ENCODE measurements at regions not wholly inside any gene's neighbourhood (a gene's known extent, or its start where the extent isn't known, plus 50 kb on each side); places are given as distances from the start of the nearest gene placed in this dataset.

- no peaks in the 10 kb centered on the region for H3K36me3 ChIP-seq (ENCODE audit: control insufficient read depth, insufficient read depth, low read length)
- no TSS peak for BruUV-seq (replicated peaks)
- H3K4me1 Mint-ChIP-seq (ENCODE audit: low read depth, unreplicated experiment) = no peaks in the 10 kb centered on the region
- H3K4me3 ChIP-seq (ENCODE audit: low read depth, low read length) = no peak overlapping the region
- H3K4me3 Mint-ChIP-seq (ENCODE audit: unreplicated experiment) = no peak overlapping the region
- no peak for DNase-seq
- H3K27me3 ChIP-seq (replicated peaks; ENCODE audit: control insufficient read depth, insufficient read depth, low read length) = no peaks in the 10 kb centered on the region
- H3K9me3 ChIP-seq = no peaks in the 10 kb centered on the region
- H3K27ac Mint-ChIP-seq (ENCODE audit: unreplicated experiment) = no peak overlapping the region
- H3K36me3 Mint-ChIP-seq (ENCODE audit: insufficient read depth, unreplicated experiment) = no peaks in the 10 kb centered on the region
- ChIA-PET POLR2A (no interaction called here), CTCF (no interaction called here)
- TF ChIP-seq CTCF (IDR thresholded peaks at IDR 0.05; ENCODE audit: insufficient read depth in 1 of 2, low read depth in 1 of 2, low read length in 1 of 2, severe bottlenecking in 1 of 2, unreplicated experiment in 1 of 2) = no peak
- no peaks in the 10 kb centered on the region for H3K4me1 ChIP-seq
- peaks cover 32% of the 10 kb centered on the region for H3K27me3 Mint-ChIP-seq (ENCODE audit: insufficient read depth, unreplicated experiment)
- intact Hi-C loops (cut with micrococcal nuclease; ENCODE audit: unreplicated experiment) = no loop called here
- no peaks in the 10 kb centered on the region for H3K9me3 Mint-ChIP-seq (ENCODE audit: unreplicated experiment)
Observed at GRCh38 chr1:5430911-5431697, 561.1 kb downstream of the NPHP4 start.

GRCh38 chr1:5430136-5430535 lies 562.1 kb downstream of the NPHP4 start:
- no TSS peak for BruUV-seq (replicated peaks)
- no peak for TF ChIP-seq CTCF (IDR thresholded peaks at IDR 0.05; ENCODE audit: insufficient read depth in 1 of 2, low read depth in 1 of 2, low read length in 1 of 2, severe bottlenecking in 1 of 2, unreplicated experiment in 1 of 2)
- intact Hi-C loops (cut with micrococcal nuclease; ENCODE audit: unreplicated experiment) = no loop called here
- no peaks in the 10 kb centered on the region for H3K4me1 ChIP-seq
- Mint-ChIP-seq H3K36me3 (ENCODE audit: insufficient read depth, unreplicated experiment) (no peaks in the 10 kb centered on the region), H3K27ac (ENCODE audit: unreplicated experiment) (no peak overlapping the region), H3K27me3 (ENCODE audit: insufficient read depth, unreplicated experiment) (peaks cover 33% of the 10 kb centered on the region), H3K4me1 (ENCODE audit: low read depth, unreplicated experiment) (no peaks in the 10 kb centered on the region), H3K4me3 (ENCODE audit: unreplicated experiment) (no peak overlapping the region), H3K9me3 (ENCODE audit: unreplicated experiment) (no peaks in the 10 kb centered on the region)
- no peak overlapping the region for H3K4me3 ChIP-seq (ENCODE audit: low read depth, low read length)
- H3K27me3 ChIP-seq (replicated peaks; ENCODE audit: control insufficient read depth, insufficient read depth, low read length) = no peaks in the 10 kb centered on the region
- CTCF ChIA-PET = no interaction called here
- no peak for DNase-seq
- no peaks in the 10 kb centered on the region for H3K36me3 ChIP-seq (ENCODE audit: control insufficient read depth, insufficient read depth, low read length)
- H3K9me3 ChIP-seq = no peaks in the 10 kb centered on the region
- POLR2A ChIA-PET = no interaction called here

GRCh38 chr1:5428351-5428750 lies 563.9 kb downstream of the NPHP4 start:
- Histone ChIP-seq H3K4me1 (no peaks in the 10 kb centered on the region), H3K36me3 (ENCODE audit: control insufficient read depth, insufficient read depth, low read length) (no peaks in the 10 kb centered on the region), H3K9me3 (no peaks in the 10 kb centered on the region), H3K27me3 (replicated peaks; ENCODE audit: control insufficient read depth, insufficient read depth, low read length) (no peaks in the 10 kb centered on the region), H3K4me3 (ENCODE audit: low read depth, low read length) (no peak overlapping the region)
- Mint-ChIP-seq H3K9me3 (ENCODE audit: unreplicated experiment) (no peaks in the 10 kb centered on the region), H3K36me3 (ENCODE audit: insufficient read depth, unreplicated experiment) (no peaks in the 10 kb centered on the region), H3K27ac (ENCODE audit: unreplicated experiment) (no peak overlapping the region), H3K4me3 (ENCODE audit: unreplicated experiment) (no peak overlapping the region), H3K4me1 (ENCODE audit: low read depth, unreplicated experiment) (no peaks in the 10 kb centered on the region), H3K27me3 (ENCODE audit: insufficient read depth, unreplicated experiment) (peaks cover 34% of the 10 kb centered on the region)
- intact Hi-C loops (cut with micrococcal nuclease; ENCODE audit: unreplicated experiment) = no loop called here
- BruUV-seq (replicated peaks) = no TSS peak
- no peak for DNase-seq
- ChIA-PET CTCF (no interaction called here), POLR2A (no interaction called here)
- TF ChIP-seq CTCF (IDR thresholded peaks at IDR 0.05; ENCODE audit: insufficient read depth in 1 of 2, low read depth in 1 of 2, low read length in 1 of 2, severe bottlenecking in 1 of 2, unreplicated experiment in 1 of 2) = no peak

Measured in Caco-2 (cell line).